Activated T-cell treated with anti-CD3 and anti-CD28 coated beads, Interleukin-2, amount 50 U/mL, for 4 hours (primary cell): ENCODE measurements at regions not wholly inside any gene's neighbourhood (a gene's known extent, or its start where the extent isn't known, plus 50 kb on each side); places are given as distances from the start of the nearest gene placed in this dataset.
"Not testable (repeated sequence)": the region's sequence is repeated elsewhere in the genome, so short reads cannot be mapped to it uniquely, and the experiment has no call there.

ENCODE experiments used
- ATAC-seq, 2 donors: fragments of 200-7000 bp; cut with Tn5 transposase; one replicate each; pipeline ENCODE4 v1.10.0; 2021
- DNase-seq: peaks from one replicate; pipeline ENCODE4 v3.0.0-alpha.2; 2020
- H3K27me3 Mint-ChIP-seq: one replicate; pipeline ENCODE4 v1.8.0; 2021; ENCODE audit warnings: low read depth, mixed read lengths
- H3K36me3 Mint-ChIP-seq: one replicate; pipeline ENCODE4 v1.8.0; 2022; ENCODE audit warnings: mixed read lengths; ENCODE audit not compliant: insufficient read depth
- H3K4me1 Mint-ChIP-seq: one replicate; pipeline ENCODE4 v1.8.0; 2021; ENCODE audit warnings: low read depth, mixed read lengths
- H3K4me3 Mint-ChIP-seq: one replicate; pipeline ENCODE4 v1.8.0; 2021; ENCODE audit warnings: mild to moderate bottlenecking, moderate library complexity, mixed read lengths
- H3K9me3 Mint-ChIP-seq: one replicate; pipeline ENCODE4 v1.8.0; 2021; ENCODE audit warnings: mixed read lengths

DNA sequence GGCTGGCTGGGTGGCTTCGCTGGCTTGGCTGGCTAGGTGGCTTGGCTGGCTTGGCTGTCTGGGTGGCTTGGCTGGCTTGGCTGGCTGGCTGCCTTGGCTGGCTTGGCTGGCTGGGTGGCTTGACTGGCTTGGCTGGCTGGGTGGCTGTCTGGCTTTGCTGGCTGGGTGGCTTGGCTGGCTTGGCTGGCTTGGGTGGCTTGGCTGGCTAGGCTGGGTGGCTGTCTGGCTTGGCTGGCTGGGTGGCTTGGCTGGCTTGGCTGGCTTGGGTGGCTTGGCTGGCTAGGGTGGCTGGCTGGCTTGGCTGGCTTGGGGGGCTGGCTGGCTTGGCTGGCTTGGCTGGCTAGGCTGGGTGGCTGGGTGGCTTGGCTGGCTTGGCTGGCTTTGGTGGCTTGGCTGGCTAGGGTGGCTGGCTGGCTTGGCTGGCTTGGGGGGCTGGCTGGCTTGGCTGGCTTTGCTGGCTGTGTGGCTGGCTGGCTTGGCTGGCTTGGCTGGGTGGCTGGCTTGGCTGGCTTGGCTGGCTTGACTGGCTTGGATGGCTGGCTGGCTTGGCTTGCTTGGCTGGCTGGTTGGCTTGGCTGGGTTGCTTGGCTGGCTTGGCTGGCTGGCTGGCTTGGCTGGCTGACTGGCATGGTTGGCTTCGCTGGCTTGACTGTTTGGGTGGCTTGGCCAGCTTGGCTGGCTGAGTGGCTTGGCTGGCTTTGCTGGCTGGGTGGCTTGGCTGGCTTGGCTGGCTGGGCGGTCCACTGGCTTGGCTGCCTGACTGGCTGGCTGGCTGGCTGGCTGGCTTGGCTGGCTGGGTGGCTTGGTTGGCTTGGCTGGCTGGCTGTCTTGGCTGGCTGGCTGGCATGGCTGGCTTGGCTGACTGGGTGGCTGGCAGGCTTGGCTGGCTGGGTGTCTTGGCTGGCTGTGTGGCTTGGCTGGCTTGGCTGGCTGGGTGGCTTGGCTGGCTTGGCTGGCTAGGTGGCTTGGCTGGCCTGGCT, 436.3 kb downstream of the GOLGA6L6 start:
- not testable (repeated sequence) for H3K4me3 Mint-ChIP-seq, H3K27me3 Mint-ChIP-seq, H3K36me3 Mint-ChIP-seq, H3K4me1 Mint-ChIP-seq, H3K9me3 Mint-ChIP-seq, ATAC-seq
- peak; percentile 4 for DNase-seq

DNA sequence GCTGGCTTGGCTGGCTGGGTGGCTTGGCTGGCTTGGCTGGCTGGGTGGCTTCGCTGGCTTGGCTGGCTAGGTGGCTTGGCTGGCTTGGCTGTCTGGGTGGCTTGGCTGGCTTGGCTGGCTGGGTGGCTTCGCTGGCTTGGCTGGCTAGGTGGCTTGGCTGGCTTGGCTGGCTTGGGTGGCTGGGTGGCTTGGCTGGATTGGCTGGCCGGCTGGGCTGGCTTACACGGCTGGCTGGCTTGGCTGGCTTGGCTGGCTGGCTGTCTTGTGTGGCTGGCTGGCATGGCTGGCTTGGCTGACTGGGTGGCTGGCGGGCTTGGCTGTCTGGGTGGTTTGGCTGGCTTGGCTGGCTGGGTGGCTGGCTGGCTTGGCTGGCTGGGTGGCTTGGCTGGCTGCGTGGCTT, 437.0 kb downstream of the GOLGA6L6 start:
- not testable (repeated sequence) for H3K9me3 Mint-ChIP-seq, H3K36me3 Mint-ChIP-seq, H3K4me3 Mint-ChIP-seq, ATAC-seq, H3K4me1 Mint-ChIP-seq, H3K27me3 Mint-ChIP-seq
- DNase-seq: peak; percentile 22

DNA sequence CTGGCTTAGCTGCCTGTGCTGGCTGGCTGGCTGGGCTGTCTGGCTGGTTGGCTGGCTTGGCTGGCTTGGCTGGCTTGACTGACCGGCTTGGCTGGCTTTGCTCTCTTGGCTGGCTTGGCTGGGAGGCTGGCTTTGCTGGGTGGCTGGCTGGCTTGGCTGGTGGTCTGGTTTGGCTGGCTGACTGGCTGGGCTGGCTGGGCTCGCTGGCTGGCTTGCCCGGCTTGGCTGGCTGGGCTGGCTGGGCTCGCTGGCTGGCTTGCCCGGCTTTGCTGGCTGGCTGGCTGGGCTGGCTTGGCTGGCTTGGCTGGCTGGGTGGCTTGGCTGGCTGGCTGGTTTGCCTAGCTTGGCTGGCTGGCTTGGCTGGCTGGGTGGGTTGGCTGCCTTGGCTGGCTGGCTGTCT, 438.7 kb downstream of the GOLGA6L6 start:
- DNase-seq: peak; percentile 20
- not testable (repeated sequence) for H3K9me3 Mint-ChIP-seq, H3K27me3 Mint-ChIP-seq, H3K36me3 Mint-ChIP-seq, H3K4me1 Mint-ChIP-seq, ATAC-seq, H3K4me3 Mint-ChIP-seq

DNA sequence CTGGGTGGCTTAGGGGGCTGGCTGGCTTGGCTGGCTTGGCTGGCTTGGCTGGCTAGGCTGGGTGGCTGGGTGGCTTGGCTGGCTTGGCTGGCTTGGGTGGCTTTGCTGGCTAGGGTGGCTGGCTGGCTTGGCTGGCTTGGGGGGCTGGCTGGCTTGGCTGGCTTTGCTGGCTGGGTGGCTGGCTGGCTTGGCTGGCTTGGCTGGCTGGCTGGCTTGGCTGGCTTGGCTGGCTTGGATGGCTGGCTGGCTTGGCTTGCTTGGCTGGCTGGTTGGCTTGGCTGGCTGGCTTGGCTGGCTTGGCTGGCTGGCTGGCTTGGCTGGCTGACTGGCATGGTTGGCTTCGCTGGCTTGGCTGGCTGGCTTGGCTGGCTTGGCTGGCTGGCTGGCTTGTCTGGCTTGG, 439.4 kb downstream of the GOLGA6L6 start:
- H3K4me1 Mint-ChIP-seq, H3K27me3 Mint-ChIP-seq, H3K36me3 Mint-ChIP-seq, H3K4me3 Mint-ChIP-seq, H3K9me3 Mint-ChIP-seq, ATAC-seq: not testable (repeated sequence)
- peak; percentile 8 for DNase-seq

- H3K4me3 Mint-ChIP-seq: not testable (repeated sequence)
Observed at GRCh38 chr15:20101281-20101680, 440.3 kb downstream of the GOLGA6L6 start.

DNA sequence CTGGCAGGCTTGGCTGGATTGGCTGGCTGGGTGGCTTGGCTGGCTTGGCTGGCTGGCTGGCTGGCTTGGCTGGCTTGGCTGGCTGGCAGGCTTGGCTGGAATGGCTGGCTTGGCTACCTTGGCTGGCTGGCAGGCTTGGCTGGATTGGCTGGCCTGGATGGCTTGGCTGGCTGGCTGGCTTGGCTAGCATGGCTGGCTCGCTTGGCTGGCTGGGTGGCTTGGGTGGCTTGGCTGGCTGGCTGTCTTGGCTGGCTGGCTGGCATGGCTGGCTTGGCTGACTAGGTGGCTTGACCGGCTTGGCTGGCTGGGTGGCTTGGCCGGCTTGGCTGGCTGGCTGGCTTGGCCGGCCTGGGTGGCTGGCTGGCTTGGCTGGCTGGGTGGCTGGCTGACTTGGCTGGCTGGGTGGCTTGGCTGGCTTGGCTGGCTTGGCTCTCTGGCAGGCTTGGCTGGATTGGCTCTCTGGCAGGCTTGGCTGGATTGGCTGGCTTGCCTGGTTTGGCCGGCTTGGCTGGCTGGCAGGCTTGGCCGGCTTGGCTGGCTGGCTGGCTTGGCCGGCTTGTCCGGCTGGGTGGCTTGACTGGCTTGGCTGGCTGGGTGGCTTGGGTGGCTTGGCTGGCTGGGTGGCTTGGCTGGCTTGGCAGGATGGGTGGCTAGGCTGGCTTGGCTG, 440.9 kb downstream of the GOLGA6L6 start:
- not testable (repeated sequence) for H3K4me3 Mint-ChIP-seq, H3K4me1 Mint-ChIP-seq, H3K9me3 Mint-ChIP-seq, H3K27me3 Mint-ChIP-seq, ATAC-seq, H3K36me3 Mint-ChIP-seq, DNase-seq

More at GRCh38 chr15:20101281-20101680, 440.3 kb downstream of the GOLGA6L6 start:
- not testable (repeated sequence) for H3K9me3 Mint-ChIP-seq, DNase-seq, ATAC-seq, H3K27me3 Mint-ChIP-seq, H3K36me3 Mint-ChIP-seq, H3K4me1 Mint-ChIP-seq

DNA sequence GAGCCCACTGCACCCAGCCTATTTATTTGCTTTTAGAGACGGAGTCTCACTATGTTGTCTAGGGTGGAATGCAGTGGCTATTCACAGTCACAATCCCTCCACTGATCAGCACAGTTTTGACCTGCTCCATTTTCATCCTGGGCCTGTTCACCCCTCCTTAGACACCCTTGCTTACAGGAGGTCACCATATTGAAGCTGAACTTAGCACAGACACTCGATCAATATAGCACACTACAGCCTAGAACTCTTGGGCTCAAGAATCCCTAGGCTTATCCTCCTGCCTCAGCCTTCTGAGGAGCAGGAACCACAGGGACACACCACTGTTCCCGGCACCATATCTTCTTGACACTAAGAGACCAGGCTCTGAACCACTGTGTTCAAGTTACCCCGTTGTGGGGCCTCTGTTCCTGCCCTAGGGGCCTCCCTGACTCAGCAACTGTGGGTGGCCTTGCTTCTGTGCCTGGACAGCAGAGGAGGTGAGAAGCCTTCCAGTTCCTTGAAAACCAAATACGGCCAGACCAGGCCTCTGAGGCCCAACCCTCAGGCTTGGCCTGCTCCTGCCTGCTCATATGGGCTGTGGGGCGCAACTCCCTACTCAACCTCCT, 445.8 kb downstream of the GOLGA6L6 start:
- H3K9me3 Mint-ChIP-seq, H3K4me1 Mint-ChIP-seq, DNase-seq, H3K36me3 Mint-ChIP-seq, H3K4me3 Mint-ChIP-seq, ATAC-seq, H3K27me3 Mint-ChIP-seq: not testable (repeated sequence)

DNA sequence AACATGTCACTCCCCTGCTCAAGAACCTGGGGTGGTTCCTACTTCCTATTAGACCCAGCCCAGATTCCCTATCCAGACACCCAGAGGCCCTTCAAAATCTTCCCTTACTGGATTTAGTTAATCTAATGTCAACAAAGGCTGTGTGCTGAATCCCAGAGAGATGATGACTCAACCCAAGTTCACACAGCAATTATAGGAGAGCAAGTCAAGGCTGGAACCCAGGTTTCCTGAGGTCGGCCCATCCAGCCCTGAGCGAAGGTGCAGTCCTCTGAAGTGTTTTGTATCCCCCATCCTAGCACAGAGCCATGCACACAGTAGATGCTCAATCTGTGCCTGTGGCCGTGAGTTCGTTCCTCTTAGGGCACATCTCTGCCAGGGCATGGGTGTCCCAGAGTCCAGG, 452.1 kb downstream of the GOLGA6L6 start:
- H3K27me3 Mint-ChIP-seq, ATAC-seq, H3K36me3 Mint-ChIP-seq, H3K9me3 Mint-ChIP-seq, H3K4me1 Mint-ChIP-seq, DNase-seq, H3K4me3 Mint-ChIP-seq: not testable (repeated sequence)

- DNase-seq, H3K4me1 Mint-ChIP-seq, H3K4me3 Mint-ChIP-seq, ATAC-seq, H3K36me3 Mint-ChIP-seq, H3K9me3 Mint-ChIP-seq, H3K27me3 Mint-ChIP-seq: not testable (repeated sequence)
Observed at GRCh38 chr15:20084026-20084425, 457.6 kb downstream of the GOLGA6L6 start.

DNA sequence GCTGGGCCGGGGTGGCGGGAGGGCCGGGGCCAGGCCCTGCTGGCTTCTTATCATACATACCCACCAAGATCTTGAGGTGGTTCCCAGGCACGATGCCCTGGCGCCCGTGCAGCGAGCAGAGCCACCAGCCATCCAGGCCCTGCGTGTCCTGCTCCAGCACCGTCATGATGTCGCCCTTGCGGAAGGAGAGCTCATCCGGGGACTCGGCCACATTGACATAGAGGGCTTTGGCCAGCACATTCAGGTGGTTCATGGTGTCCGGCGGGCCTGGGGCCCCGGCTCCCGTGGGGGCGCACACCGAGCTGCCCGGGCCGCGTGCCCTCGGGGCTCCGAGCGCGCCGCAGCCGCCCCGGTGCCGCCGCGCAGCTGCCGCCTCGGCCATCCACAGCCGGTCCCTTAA, 467.5 kb downstream of the GOLGA6L6 start:
- not testable (repeated sequence) for H3K27me3 Mint-ChIP-seq, H3K4me1 Mint-ChIP-seq, H3K9me3 Mint-ChIP-seq, H3K36me3 Mint-ChIP-seq, DNase-seq, ATAC-seq, H3K4me3 Mint-ChIP-seq

- not testable (repeated sequence) for H3K4me3 Mint-ChIP-seq, DNase-seq, H3K27me3 Mint-ChIP-seq, H3K36me3 Mint-ChIP-seq, H3K4me1 Mint-ChIP-seq, ATAC-seq, H3K9me3 Mint-ChIP-seq
Observed at GRCh38 chr15:20069043-20069442, 472.6 kb downstream of the GOLGA6L6 start.

DNA sequence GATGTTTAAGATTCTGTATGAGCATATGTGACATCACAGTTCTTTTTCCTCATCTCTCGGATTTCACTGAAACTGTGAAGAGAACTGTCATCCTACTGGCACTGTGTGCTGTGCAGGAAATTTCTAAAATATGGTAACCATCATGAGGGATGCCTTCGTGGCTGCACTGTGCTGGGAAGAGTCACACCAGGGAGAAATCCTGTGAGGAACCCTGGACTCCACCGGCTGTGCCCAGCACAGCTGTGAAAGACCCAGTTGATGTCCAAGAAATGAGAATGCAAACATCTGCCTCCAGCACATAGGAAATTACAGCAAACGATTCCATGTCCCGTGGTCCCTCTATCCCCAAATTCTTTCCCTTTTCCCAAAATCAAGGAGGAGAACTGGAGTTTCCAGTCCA, 475.4 kb downstream of the GOLGA6L6 start:
- H3K27me3 Mint-ChIP-seq, H3K9me3 Mint-ChIP-seq, ATAC-seq, H3K36me3 Mint-ChIP-seq, H3K4me1 Mint-ChIP-seq, DNase-seq, H3K4me3 Mint-ChIP-seq: not testable (repeated sequence)

GRCh38 chr15:20065508-20065907, 476.1 kb downstream of the GOLGA6L6 start:
- not testable (repeated sequence) for H3K4me3 Mint-ChIP-seq, H3K9me3 Mint-ChIP-seq, H3K36me3 Mint-ChIP-seq, DNase-seq, H3K4me1 Mint-ChIP-seq, H3K27me3 Mint-ChIP-seq, ATAC-seq

- DNase-seq, H3K9me3 Mint-ChIP-seq, ATAC-seq: not testable (repeated sequence)
Observed at GRCh38 chr15:20063167-20063566, 478.4 kb downstream of the GOLGA6L6 start.

GRCh38 chr15:20060838-20061237, 480.8 kb downstream of the GOLGA6L6 start:
- not testable (repeated sequence) for ATAC-seq, H3K4me1 Mint-ChIP-seq, H3K9me3 Mint-ChIP-seq, H3K4me3 Mint-ChIP-seq, H3K36me3 Mint-ChIP-seq, H3K27me3 Mint-ChIP-seq, DNase-seq

More at GRCh38 chr15:20063167-20063566, 478.4 kb downstream of the GOLGA6L6 start:
- H3K4me3 Mint-ChIP-seq, H3K27me3 Mint-ChIP-seq, H3K4me1 Mint-ChIP-seq, H3K36me3 Mint-ChIP-seq: not testable (repeated sequence)
